ENCODE measurements at regions not wholly inside any gene's neighbourhood (a gene's known extent, or its start where the extent isn't known, plus 50 kb on each side); places are given as distances from the start of the nearest gene placed in this dataset.

DNA sequence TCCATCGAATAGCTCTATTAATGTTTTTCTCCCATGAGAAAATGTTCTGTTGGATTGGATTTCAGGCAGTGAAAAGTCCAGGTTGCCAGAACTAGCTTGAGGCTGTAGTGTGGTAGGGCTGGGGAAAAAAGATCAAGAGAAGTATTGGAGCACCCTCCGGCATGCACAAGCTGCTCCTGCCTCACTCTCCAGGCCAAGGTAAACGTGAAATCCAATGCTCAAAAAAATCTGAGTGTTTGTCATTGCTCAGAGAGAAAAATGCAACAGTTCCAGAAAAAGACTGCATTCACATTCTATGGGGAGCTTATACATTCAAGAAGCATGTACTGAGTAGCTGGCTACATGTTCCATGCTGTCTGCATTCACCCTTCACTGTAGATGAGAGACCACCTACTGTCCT is 680.9 kb upstream of the TBX3 start:
- intact Hi-C loops (cut with micrococcal nuclease), result no loop called here

DNA sequence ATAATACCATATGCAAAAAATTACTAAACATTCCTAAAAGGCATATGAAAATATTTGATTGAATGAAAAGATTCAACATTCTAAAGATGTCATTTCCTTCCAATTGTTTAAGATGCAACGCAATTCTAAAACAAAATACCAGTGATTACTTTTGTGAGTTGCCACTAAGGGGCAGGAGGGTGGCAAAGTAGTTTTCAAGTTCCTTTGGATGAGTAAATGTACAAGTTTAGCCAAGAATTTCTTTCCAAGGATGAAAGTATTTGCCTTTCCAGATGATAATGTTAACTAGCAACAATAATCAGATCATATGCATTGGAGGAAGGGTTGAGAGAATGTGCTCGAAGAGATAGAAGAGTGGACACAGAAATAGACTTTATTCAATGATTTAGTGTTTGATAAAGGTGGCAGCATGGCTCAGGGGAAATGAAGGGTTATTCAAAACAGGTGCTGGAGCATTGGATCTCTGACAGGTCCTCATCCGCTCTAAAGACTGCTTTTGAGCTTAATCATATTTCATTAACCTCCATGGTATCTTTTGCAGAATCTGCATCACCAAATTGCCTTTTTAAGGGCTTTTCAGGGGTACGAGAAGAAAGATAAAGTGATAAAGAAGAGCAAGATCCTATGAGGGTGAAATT is 678.5 kb upstream of the TBX3 start:
- no peaks in the 10 kb centered on the region for H3K27me3 Mint-ChIP-seq
- no peaks in the 10 kb centered on the region for H3K4me1 Mint-ChIP-seq (ENCODE audit: low read depth)
- DNase-seq (no peak), ATAC-seq (no peak)
- no peak overlapping the region for H3K27ac Mint-ChIP-seq
- intact Hi-C loops (cut with micrococcal nuclease), result no loop called here
- CTCF ChIA-PET, result no interaction called here
- TF ChIP-seq, protein P1, sequence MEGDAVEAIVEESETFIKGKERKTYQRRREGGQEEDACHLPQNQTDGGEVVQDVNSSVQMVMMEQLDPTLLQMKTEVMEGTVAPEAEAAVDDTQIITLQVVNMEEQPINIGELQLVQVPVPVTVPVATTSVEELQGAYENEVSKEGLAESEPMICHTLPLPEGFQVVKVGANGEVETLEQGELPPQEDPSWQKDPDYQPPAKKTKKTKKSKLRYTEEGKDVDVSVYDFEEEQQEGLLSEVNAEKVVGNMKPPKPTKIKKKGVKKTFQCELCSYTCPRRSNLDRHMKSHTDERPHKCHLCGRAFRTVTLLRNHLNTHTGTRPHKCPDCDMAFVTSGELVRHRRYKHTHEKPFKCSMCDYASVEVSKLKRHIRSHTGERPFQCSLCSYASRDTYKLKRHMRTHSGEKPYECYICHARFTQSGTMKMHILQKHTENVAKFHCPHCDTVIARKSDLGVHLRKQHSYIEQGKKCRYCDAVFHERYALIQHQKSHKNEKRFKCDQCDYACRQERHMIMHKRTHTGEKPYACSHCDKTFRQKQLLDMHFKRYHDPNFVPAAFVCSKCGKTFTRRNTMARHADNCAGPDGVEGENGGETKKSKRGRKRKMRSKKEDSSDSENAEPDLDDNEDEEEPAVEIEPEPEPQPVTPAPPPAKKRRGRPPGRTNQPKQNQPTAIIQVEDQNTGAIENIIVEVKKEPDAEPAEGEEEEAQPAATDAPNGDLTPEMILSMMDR (IDR thresholded peaks at IDR 0.05), result no peak
- H3K9me3 Mint-ChIP-seq, result peaks cover 1% of the 10 kb centered on the region
- no peaks in the 10 kb centered on the region for H3K36me3 Mint-ChIP-seq (ENCODE audit: low read depth)
- no peak overlapping the region for H3K4me3 Mint-ChIP-seq
- POLR2A ChIA-PET, result no interaction called here

More for the DNA sequence above, 680.9 kb upstream of the TBX3 start:
- no peak for DNase-seq
- no peaks in the 10 kb centered on the region for H3K36me3 Mint-ChIP-seq (ENCODE audit: low read depth)
- H3K4me3 Mint-ChIP-seq, result no peak overlapping the region
- no peaks in the 10 kb centered on the region for H3K27me3 Mint-ChIP-seq
- CTCF ChIA-PET, result no interaction called here
- H3K9me3 Mint-ChIP-seq, result peaks cover 1% of the 10 kb centered on the region
- TF ChIP-seq, protein P1 (IDR thresholded peaks at IDR 0.05), result no peak
- POLR2A ChIA-PET, result no interaction called here
- no peak for ATAC-seq
- H3K4me1 Mint-ChIP-seq (ENCODE audit: low read depth), result no peaks in the 10 kb centered on the region
- no peak overlapping the region for H3K27ac Mint-ChIP-seq

DNA sequence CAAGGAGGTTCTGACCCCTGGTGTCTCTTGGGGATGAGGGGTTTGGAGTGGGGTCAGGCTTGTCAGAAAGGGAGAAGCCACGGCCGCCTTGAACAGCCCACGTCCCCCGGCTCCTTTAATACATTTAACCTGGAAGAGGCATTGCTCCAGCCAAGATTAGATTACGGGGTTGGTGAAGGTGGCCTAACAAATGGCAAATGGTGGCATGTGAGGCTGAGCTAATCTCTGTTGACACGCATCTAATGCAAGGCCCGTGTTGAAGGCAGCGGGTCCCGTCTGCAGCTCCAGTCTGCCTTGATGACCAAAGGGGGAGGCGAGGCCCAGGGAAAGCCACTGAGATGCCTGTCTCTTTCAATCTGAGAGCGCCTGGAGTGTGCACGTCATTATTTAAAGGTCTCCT is 673.7 kb upstream of the TBX3 start:
- no peak overlapping the region for H3K27ac Mint-ChIP-seq
- no peak for ATAC-seq
- CTCF ChIA-PET, result no interaction called here
- no peak overlapping the region for H3K4me3 Mint-ChIP-seq
- DNase-seq, result no peak
- POLR2A ChIA-PET, result no interaction called here
- peaks cover 3% of the 10 kb centered on the region for H3K4me1 Mint-ChIP-seq (ENCODE audit: low read depth)
- intact Hi-C loops (cut with micrococcal nuclease), result no loop called here
- H3K36me3 Mint-ChIP-seq (ENCODE audit: low read depth), result no peaks in the 10 kb centered on the region
- no peaks in the 10 kb centered on the region for H3K27me3 Mint-ChIP-seq
- TF ChIP-seq, protein P1 (IDR thresholded peaks at IDR 0.05), result no peak
- peaks cover 1% of the 10 kb centered on the region for H3K9me3 Mint-ChIP-seq

DNA sequence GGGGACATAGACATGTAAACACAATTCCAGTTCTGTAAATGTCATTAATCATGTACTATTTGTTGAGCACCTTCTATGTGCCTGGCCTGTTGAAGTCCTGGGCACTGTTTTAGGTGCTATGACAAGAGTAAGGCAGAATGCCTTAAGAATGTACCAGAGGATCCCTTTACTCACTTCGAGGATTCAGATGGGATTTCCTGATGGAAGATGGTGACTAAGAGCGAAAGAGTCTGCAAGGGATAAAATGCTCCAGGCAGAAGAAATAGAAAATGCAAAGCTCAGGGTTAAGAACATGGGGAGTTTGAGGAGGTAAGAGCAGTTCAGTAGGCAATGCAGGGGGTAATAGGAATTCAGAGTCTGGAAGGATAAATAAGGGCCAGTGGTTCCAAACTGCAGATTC is 671.3 kb upstream of the TBX3 start:
- ATAC-seq, result no peak
- TF ChIP-seq, protein P1 (IDR thresholded peaks at IDR 0.05), result no peak

DNA sequence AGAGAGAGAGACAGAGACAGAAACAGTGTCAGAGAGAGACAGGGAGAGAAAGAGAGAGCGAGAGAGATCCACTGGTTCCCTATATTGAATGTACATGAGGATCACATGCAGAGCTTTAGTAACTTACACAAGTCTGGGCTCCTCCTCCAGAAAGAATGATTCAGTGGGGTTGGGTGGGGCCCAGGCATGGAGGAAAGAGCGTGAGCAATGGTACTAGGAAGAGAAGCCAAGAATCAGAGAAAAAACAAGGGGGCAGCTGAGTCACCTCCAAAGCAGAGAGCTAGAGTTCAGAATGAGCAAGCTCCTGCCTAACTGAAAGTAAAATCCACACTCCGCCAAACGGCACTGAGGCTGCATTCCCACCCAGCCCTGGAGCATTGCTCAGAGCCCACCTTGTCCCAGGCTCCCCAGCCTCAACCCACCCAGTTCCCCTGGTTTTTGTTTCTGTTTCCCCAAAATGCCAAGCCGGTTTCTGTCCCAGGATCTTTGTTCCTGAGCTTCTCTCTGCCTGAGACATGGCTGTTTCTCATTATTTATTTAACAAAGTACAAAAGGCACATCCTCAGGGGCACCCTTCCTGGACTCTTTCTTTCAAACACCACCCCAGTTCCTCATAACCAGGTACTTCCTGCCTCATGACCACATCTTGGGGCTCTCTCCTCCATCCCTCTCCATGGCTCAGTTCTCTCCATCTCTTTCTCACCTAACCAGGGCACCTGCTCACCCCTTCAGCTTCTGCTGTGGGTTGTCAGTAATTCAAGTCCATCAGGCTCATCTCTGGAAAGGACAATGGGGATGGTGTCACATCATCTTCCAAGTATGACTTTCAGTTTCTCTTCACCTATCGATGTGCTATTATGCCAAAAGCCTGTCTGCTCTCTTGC is 670.3 kb upstream of the TBX3 start:
- ChIA-PET CTCF (no interaction called here), POLR2A (no interaction called here)
- H3K36me3 Mint-ChIP-seq (ENCODE audit: low read depth), result no peaks in the 10 kb centered on the region
- intact Hi-C loops (cut with micrococcal nuclease), result no loop called here
- H3K27ac Mint-ChIP-seq, result no peak overlapping the region
- no peaks in the 10 kb centered on the region for H3K27me3 Mint-ChIP-seq
- ATAC-seq, result peak; percentile 56
- DNase-seq, result peak; percentile 22
- H3K4me1 Mint-ChIP-seq (ENCODE audit: low read depth), result peaks cover 3% of the 10 kb centered on the region
- no peak overlapping the region for H3K4me3 Mint-ChIP-seq
- TF ChIP-seq, protein P1 (IDR thresholded peaks at IDR 0.05), result no peak
- no peaks in the 10 kb centered on the region for H3K9me3 Mint-ChIP-seq

More for the DNA sequence above, 671.3 kb upstream of the TBX3 start:
- ChIA-PET CTCF (no interaction called here), POLR2A (no interaction called here)
- Mint-ChIP-seq H3K27ac (no peak overlapping the region), H3K4me3 (no peak overlapping the region), H3K9me3 (no peaks in the 10 kb centered on the region), H3K36me3 (ENCODE audit: low read depth) (no peaks in the 10 kb centered on the region), H3K4me1 (ENCODE audit: low read depth) (peaks cover 3% of the 10 kb centered on the region), H3K27me3 (no peaks in the 10 kb centered on the region)
- DNase-seq, result no peak
- intact Hi-C loops (cut with micrococcal nuclease), result no loop called here

All from activated CD8-positive, alpha-beta T cell treated with anti-CD3 and anti-CD28 coated beads for 36 hours (primary cell).